Astrocyte of the cerebellum (primary cell): ENCODE measurements at regions not wholly inside any gene's neighbourhood (a gene's known extent, or its start where the extent isn't known, plus 50 kb on each side); places are given as distances from the start of the nearest gene placed in this dataset.
"Not testable (repeated sequence)": the region's sequence is repeated elsewhere in the genome, so short reads cannot be mapped to it uniquely, and the experiment has no call there.

ENCODE experiments used
- DNase-seq: peaks from one replicate; pipeline ENCODE4 v3.0.0-alpha.2; 2011; ENCODE audit warnings: low read depth
- H3K4me3 ChIP-seq: 2 replicates; pipeline ENCODE4 v1.5.1; 2011; ENCODE audit warnings: mild to moderate bottlenecking, low read depth, low read length, moderate library complexity
- in situ Hi-C: cut with HindIII; loops from 2 replicates; pipeline ENCODE4 v1.10.0; 2017; ENCODE audit warnings: low sequenced_read_pairs
- TF ChIP-seq, protein P1 (sequence below): IDR thresholded peaks from 2 replicates; pipeline ENCODE4 v1.5.1; 2012; ENCODE audit warnings: low read length, low read depth, moderate library complexity, mild to moderate bottlenecking; ENCODE audit errors: missing control alignments

DNA sequence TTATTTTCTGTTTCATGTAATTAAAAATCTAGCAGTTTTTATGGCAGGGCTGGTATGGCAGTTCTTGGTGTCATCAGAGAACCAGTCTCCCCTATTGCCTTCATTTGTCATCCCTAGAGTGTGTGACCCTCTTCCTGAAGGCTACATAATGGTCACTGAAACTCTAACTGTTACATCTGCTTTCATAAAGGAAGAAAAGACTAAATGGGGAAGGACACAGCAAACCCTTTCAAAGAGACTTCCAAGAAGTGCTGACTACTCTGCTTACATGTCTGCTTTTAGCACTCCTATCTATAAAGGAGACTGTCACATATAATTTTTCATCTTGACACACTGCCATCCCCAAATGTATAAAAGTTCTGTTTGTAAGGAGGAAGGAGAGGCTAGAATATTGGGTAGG is 105.9 kb upstream of the DIAPH2 start:
- H3K4me3 ChIP-seq: no peak overlapping the region
- no peak for DNase-seq
- in situ Hi-C loops: no loop called here
- TF ChIP-seq, protein P1, sequence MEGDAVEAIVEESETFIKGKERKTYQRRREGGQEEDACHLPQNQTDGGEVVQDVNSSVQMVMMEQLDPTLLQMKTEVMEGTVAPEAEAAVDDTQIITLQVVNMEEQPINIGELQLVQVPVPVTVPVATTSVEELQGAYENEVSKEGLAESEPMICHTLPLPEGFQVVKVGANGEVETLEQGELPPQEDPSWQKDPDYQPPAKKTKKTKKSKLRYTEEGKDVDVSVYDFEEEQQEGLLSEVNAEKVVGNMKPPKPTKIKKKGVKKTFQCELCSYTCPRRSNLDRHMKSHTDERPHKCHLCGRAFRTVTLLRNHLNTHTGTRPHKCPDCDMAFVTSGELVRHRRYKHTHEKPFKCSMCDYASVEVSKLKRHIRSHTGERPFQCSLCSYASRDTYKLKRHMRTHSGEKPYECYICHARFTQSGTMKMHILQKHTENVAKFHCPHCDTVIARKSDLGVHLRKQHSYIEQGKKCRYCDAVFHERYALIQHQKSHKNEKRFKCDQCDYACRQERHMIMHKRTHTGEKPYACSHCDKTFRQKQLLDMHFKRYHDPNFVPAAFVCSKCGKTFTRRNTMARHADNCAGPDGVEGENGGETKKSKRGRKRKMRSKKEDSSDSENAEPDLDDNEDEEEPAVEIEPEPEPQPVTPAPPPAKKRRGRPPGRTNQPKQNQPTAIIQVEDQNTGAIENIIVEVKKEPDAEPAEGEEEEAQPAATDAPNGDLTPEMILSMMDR: no peak

DNA sequence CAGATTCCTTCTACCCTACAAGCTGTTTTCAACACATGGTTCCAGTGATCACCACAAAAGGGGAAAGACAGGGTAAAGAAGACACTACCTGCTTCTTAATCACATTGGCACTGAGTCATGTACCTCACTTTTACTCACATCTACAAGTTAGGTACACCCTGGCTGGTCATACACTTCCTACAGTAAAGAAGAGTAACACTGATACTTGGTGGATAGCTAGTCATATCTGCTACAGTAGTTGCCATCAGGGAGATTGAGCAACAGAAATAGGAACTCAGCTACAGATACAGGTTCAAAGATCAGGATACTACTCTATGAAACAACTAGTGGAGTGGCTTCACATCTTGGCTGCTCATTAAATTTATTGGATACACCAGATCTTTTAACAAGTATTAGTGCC is 105.4 kb upstream of the DIAPH2 start:
- no peak for DNase-seq
- no peak overlapping the region for H3K4me3 ChIP-seq
- in situ Hi-C loops: no loop called here
- TF ChIP-seq, protein P1: no peak

DNA sequence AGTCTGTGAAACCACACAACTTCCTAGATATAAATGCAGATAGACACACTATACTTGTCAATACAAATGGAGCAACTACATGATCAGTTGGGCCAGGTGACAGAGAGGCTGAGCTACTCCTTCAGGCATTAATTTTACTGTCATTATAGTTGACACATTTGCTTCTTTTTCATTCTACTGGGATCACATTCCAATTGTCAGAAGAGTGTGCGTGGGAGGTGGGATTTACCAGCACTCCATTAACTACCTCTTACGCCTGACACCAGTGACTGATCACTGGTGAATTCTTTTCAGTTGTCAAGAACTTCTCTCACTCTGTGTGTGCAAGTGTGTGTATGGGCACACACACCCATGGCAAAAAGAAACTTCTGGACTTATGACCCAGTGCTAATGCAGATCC is 94.2 kb upstream of the DIAPH2 start:
- no peak for DNase-seq
- no peak overlapping the region for H3K4me3 ChIP-seq
- TF ChIP-seq, protein P1: no peak
- in situ Hi-C loops: no loop called here

DNA sequence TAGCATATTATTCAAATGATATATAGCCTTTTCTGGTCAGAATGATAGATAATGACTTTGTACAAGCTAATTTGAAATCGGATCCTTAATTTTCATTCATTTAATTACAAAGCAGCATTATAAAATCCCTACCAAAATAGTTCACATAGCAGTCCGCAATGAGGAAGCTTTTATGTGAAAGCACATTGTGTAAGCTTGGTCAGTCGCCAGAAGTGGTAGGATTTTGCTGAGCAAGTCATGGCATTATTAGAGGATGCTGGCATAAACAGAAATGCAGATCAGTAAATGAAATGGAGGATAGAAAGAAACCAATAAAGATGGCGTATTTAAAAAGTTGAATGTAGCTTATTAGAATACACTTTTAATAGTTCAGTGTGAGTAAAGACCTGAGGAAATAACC is 93.2 kb upstream of the DIAPH2 start:
- H3K4me3 ChIP-seq: no peak overlapping the region
- in situ Hi-C loops: no loop called here
- no peak for DNase-seq
- TF ChIP-seq, protein P1: no peak

DNA sequence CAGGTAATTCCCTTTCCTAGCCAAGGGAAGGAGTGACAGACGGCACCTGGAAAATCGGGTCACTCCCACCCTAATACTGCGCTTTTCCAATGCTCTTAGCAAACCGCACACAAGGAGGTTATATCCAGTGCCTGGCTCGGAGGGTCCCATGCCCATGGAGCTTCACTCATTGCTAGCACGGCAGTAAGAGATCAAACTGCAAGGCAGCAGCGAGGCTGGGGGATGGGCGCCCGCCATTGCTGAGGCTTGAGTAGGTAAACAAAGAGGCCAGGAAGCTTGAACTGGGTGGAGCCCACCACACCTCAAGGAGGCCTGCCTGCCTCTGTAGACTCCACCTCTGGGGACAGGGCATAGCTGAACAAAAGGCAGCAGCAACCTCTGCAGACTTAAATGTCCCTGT is 86.8 kb upstream of the DIAPH2 start:
- in situ Hi-C loops, H3K4me3 ChIP-seq: not testable (repeated sequence)

DNA sequence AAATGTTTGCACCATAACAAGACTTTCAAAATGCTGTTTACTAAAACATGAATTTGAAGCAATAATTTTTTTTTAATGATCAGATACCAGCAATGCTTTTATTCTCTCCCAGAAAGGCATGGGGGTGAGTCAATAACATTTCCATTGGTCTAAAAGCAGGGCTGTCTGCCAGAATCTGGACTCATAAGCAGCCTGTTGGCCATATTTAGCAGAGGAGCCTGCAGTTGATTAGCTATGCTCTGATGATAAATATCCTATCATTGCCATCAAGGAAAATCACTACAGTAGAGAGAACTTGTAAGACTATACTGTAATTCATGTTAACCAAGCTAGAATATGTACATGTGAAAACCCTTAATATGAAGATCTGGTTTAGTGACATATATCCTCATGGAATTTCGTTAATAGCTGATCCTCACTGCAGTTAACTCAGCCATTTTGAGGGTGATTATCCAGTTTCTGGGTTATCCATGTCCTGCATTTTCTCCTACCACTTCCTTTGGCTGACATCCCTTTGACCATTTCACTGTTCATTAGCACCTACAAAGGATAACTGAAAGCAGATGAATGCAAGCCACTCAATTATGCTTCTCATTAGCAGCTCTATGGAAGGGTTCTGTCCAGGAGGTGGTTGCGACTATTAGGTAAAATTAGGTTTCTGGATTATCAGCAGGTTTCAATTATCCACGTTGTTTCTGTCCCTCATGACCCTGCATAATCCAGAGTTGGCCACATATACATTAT is 72.9 kb upstream of the DIAPH2 start:
- TF ChIP-seq, protein P1: no peak
- in situ Hi-C loops: no loop called here
- DNase-seq: peak; percentile 34
- H3K4me3 ChIP-seq: no peak overlapping the region

More for the DNA sequence above, 86.8 kb upstream of the DIAPH2 start:
- DNase-seq: not testable (repeated sequence)

DNA sequence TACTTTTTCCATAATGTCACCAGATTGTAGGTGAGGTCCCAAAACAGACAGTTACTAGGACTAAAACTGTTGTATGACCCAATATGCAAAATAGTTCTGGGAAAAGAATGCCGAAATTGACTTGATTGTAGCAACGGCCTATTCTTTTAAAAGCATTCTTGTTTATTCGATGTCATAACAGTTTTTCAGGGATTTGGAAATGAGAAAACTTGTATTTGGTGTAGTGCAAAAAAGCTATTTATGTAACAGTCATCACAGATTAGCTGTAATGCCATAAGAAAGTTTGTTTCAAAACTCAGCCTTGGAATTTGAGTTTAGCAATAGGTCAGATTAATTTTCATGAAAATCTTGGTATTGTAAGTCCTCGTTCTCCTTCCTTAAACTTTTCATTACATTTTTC is 69.2 kb upstream of the DIAPH2 start:
- in situ Hi-C loops: no loop called here
- DNase-seq: no peak
- H3K4me3 ChIP-seq: no peak overlapping the region
- TF ChIP-seq, protein P1: no peak
